ENCODE measurements at regions not wholly inside any gene's neighbourhood (a gene's known extent, or its start where the extent isn't known, plus 50 kb on each side); places are given as distances from the start of the nearest gene placed in this dataset.

- Mint-ChIP-seq H3K9me3 (no peaks in the 10 kb centered on the region), H3K27me3 (ENCODE audit: low read depth) (peaks cover 18% of the 10 kb centered on the region), H3K27ac (no peak overlapping the region), H3K36me3 (ENCODE audit: insufficient read depth in 2 of 2) (no peaks in the 10 kb centered on the region), H3K4me1 (ENCODE audit: low read depth) (no peaks in the 10 kb centered on the region), H3K4me3 (no peak overlapping the region)
- no peak for ATAC-seq (replicated peaks in 1 of 2)
- DNase-seq = no peak
Observed at GRCh38 chr2:129888461-129888860, 91.0 kb upstream of the RAB6C start.

DNA sequence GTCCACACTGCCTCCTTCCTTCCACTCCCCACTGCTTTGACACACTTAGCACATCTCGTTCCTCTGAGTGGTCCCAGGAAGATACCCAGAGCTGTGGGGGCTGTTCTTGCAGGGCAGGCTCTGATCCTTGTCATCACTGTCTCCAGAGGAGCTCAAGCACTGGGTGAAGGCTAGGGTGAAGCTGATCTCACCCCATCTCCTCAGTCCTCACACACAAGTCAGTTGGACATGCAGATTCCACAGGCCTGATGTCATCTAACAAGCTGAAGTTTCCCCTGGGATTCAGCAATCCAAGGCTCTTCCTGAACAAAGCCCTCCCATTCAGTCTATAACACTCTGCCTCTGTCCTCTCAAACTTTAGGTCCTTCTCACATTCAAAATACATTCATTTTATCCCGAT is 90.6 kb upstream of the RAB6C start:
- no peaks in the 10 kb centered on the region for H3K9me3 Mint-ChIP-seq
- H3K27ac Mint-ChIP-seq = no peak overlapping the region
- peaks cover 18% of the 10 kb centered on the region for H3K27me3 Mint-ChIP-seq (ENCODE audit: low read depth)
- H3K4me1 Mint-ChIP-seq (ENCODE audit: low read depth) = no peaks in the 10 kb centered on the region
- no peaks in the 10 kb centered on the region for H3K36me3 Mint-ChIP-seq (ENCODE audit: insufficient read depth in 2 of 2)
- DNase-seq (no peak), ATAC-seq (replicated peaks in 1 of 2) (no peak)
- no peak overlapping the region for H3K4me3 Mint-ChIP-seq

GRCh38 chr2:129891341-129892320 is 87.8 kb upstream of the RAB6C start:
- ATAC-seq (replicated peaks in 1 of 2) (no peak), DNase-seq (no peak)
- H3K36me3 Mint-ChIP-seq (ENCODE audit: insufficient read depth in 2 of 2) = no peaks in the 10 kb centered on the region
- no peaks in the 10 kb centered on the region for H3K4me1 Mint-ChIP-seq (ENCODE audit: low read depth)
- H3K27me3 Mint-ChIP-seq (ENCODE audit: low read depth) = peaks cover 18% of the 10 kb centered on the region
- no peak overlapping the region for H3K27ac Mint-ChIP-seq
- no peak overlapping the region for H3K4me3 Mint-ChIP-seq
- H3K9me3 Mint-ChIP-seq = no peaks in the 10 kb centered on the region

DNA sequence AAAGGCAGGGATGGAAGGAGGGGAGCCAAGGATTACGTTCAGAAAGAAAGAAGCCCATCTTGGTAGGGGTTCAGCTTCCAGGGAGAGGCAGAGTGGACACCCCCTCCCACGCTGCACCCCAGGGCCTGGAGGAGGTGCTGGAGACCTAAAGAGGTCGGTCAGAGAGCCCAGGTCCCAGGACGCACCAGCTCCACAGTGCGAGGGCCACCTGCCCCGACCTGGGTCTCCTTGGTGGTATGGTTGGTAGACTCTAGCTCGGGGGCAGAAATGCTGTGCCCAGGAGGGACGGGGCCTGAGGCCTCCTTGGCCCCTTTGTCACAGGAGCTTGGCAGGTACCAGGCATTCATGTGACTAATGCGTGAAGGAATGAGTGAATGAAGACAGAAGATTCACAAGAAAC is 87.1 kb upstream of the RAB6C start:
- H3K4me3 Mint-ChIP-seq = no peak overlapping the region
- H3K4me1 Mint-ChIP-seq (ENCODE audit: low read depth) = no peaks in the 10 kb centered on the region
- ATAC-seq (replicated peaks in 1 of 2) (no peak), DNase-seq (no peak)
- no peaks in the 10 kb centered on the region for H3K9me3 Mint-ChIP-seq
- no peaks in the 10 kb centered on the region for H3K36me3 Mint-ChIP-seq (ENCODE audit: insufficient read depth in 2 of 2)
- peaks cover 18% of the 10 kb centered on the region for H3K27me3 Mint-ChIP-seq (ENCODE audit: low read depth)
- no peak overlapping the region for H3K27ac Mint-ChIP-seq

- DNase-seq (no peak), ATAC-seq (replicated peaks in 1 of 2) (no peak)
- H3K27ac Mint-ChIP-seq = no peak overlapping the region
- H3K36me3 Mint-ChIP-seq (ENCODE audit: insufficient read depth in 2 of 2) = no peaks in the 10 kb centered on the region
- H3K4me3 Mint-ChIP-seq = no peak overlapping the region
- no peaks in the 10 kb centered on the region for H3K9me3 Mint-ChIP-seq
- peaks cover 14% of the 10 kb centered on the region for H3K27me3 Mint-ChIP-seq (ENCODE audit: low read depth)
- H3K4me1 Mint-ChIP-seq (ENCODE audit: low read depth) = no peaks in the 10 kb centered on the region
Observed at GRCh38 chr2:129892773-129893172, 86.7 kb upstream of the RAB6C start.

- DNase-seq (no peak), ATAC-seq (replicated peaks in 1 of 2) (no peak)
- Mint-ChIP-seq H3K27me3 (ENCODE audit: low read depth) (peaks cover 13% of the 10 kb centered on the region), H3K36me3 (ENCODE audit: insufficient read depth in 2 of 2) (no peaks in the 10 kb centered on the region), H3K27ac (no peak overlapping the region), H3K4me3 (no peak overlapping the region), H3K9me3 (no peaks in the 10 kb centered on the region), H3K4me1 (ENCODE audit: low read depth) (no peaks in the 10 kb centered on the region)
Observed at GRCh38 chr2:129893244-129893643, 86.2 kb upstream of the RAB6C start.

GRCh38 chr2:129894616-129895015 is 84.8 kb upstream of the RAB6C start:
- Mint-ChIP-seq H3K36me3 (ENCODE audit: insufficient read depth in 2 of 2) (no peaks in the 10 kb centered on the region), H3K4me3 (no peak overlapping the region), H3K9me3 (no peaks in the 10 kb centered on the region), H3K27ac (no peak overlapping the region), H3K4me1 (ENCODE audit: low read depth) (no peaks in the 10 kb centered on the region), H3K27me3 (ENCODE audit: low read depth) (peaks cover 6% of the 10 kb centered on the region)
- DNase-seq (no peak), ATAC-seq (replicated peaks in 1 of 2) (no peak)

DNA sequence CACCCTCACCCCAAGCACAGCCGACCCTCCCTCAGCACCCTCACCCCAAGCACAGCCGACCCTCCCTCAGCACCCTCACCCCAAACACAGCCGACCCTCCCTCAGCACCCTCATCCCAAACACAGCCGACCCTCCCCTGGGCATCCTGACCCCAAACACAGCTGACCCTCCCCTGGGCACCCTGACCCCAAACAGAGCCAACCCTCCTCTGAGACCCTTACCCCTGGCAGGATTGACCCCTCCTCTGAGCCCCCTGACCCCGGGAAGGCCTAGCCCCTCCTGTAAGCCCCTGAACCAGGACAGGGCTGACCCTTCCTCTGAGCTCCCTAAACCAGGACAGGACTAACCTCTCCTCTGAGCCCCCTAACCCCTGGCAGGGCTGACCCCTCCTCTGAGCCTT is 84.4 kb upstream of the RAB6C start:
- no peak for ATAC-seq (replicated peaks in 1 of 2)
- peaks cover 3% of the 10 kb centered on the region for H3K27me3 Mint-ChIP-seq (ENCODE audit: low read depth)
- no peak overlapping the region for H3K27ac Mint-ChIP-seq
- H3K4me1 Mint-ChIP-seq (ENCODE audit: low read depth) = no peaks in the 10 kb centered on the region
- DNase-seq = no peak
- no peaks in the 10 kb centered on the region for H3K9me3 Mint-ChIP-seq
- H3K36me3 Mint-ChIP-seq (ENCODE audit: insufficient read depth in 2 of 2) = no peaks in the 10 kb centered on the region
- H3K4me3 Mint-ChIP-seq = no peak overlapping the region

GRCh38 chr2:129895526-129896082 is 83.9 kb upstream of the RAB6C start:
- no peaks in the 10 kb centered on the region for H3K36me3 Mint-ChIP-seq (ENCODE audit: insufficient read depth in 2 of 2)
- no peak overlapping the region for H3K27ac Mint-ChIP-seq
- H3K9me3 Mint-ChIP-seq = no peaks in the 10 kb centered on the region
- H3K4me3 Mint-ChIP-seq = no peak overlapping the region
- ATAC-seq (replicated peaks in 1 of 2) (no peak), DNase-seq (no peak)
- H3K27me3 Mint-ChIP-seq (ENCODE audit: low read depth) = no peaks in the 10 kb centered on the region
- H3K4me1 Mint-ChIP-seq (ENCODE audit: low read depth) = no peaks in the 10 kb centered on the region

DNA sequence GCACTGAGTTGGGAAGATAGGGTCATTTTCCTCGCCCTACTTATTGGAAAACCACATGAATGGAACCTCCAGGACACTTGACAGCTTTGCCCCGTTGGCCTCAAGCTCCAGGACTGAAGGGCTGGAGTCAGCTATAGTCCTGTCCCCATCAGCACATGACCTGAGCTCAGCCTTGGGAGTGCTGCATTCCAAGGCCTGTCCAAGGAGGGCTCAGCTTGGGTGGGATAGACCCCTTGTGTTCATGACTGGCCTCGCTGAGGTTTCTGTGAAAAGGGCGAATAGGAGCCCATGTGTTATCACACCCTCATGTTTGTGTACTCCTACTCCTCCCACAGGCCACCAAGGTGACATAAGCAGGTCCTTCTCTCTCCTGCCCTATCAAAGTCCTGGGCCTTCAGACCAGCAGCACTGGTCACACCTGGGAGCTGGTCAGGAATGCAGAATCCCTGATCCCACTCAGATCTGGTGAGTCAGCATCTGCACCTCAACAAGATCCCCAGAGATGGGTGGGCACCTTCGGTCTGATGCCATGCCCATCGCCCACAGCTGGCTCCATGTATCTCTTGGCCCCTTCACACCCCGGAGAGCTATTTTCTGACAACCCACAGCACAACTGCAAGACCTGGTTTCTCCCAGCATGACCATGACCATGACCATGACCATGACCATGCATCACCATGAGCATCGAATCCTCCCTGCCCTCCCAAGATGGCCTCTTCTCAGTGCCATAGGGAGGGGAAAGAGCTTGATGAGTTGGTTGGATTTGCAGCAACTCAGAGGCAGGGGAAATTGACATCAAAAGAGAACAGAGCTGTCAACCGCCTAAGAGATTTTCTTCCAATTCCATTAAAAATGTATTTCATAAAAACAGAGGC is 83.0 kb upstream of the RAB6C start:
- no peaks in the 10 kb centered on the region for H3K9me3 Mint-ChIP-seq
- H3K4me3 Mint-ChIP-seq = no peak overlapping the region
- no peaks in the 10 kb centered on the region for H3K27me3 Mint-ChIP-seq (ENCODE audit: low read depth)
- H3K4me1 Mint-ChIP-seq (ENCODE audit: low read depth) = no peaks in the 10 kb centered on the region
- H3K27ac Mint-ChIP-seq = no peak overlapping the region
- H3K36me3 Mint-ChIP-seq (ENCODE audit: insufficient read depth in 2 of 2) = no peaks in the 10 kb centered on the region
- no peak for DNase-seq
- no peak for ATAC-seq (replicated peaks in 1 of 2)

GRCh38 chr2:129901754-129902415 is 77.6 kb upstream of the RAB6C start:
- Mint-ChIP-seq H3K27me3 (ENCODE audit: low read depth) (peaks cover 5% of the 10 kb centered on the region), H3K9me3 (no peaks in the 10 kb centered on the region), H3K4me3 (no peak overlapping the region), H3K36me3 (ENCODE audit: insufficient read depth in 2 of 2) (no peaks in the 10 kb centered on the region), H3K4me1 (ENCODE audit: low read depth) (no peaks in the 10 kb centered on the region), H3K27ac (no peak overlapping the region)
- DNase-seq = no peak
- ATAC-seq (replicated peaks in 1 of 2) = no peak

- no peaks in the 10 kb centered on the region for H3K4me1 Mint-ChIP-seq (ENCODE audit: low read depth)
- DNase-seq = no peak
- no peak for ATAC-seq (replicated peaks in 1 of 2)
Observed at GRCh38 chr2:129902731-129903585, 76.5 kb upstream of the RAB6C start.

More at GRCh38 chr2:129902731-129903585, 76.5 kb upstream of the RAB6C start:
- Mint-ChIP-seq H3K9me3 (no peaks in the 10 kb centered on the region), H3K27me3 (ENCODE audit: low read depth) (peaks cover 9% of the 10 kb centered on the region), H3K27ac (no peak overlapping the region), H3K4me3 (no peak overlapping the region), H3K36me3 (ENCODE audit: insufficient read depth in 2 of 2) (no peaks in the 10 kb centered on the region)
